Ascending aorta (tissue), 2 donors: ENCODE measurements at regions not wholly inside any gene's neighbourhood (a gene's known extent, or its start where the extent isn't known, plus 50 kb on each side); places are given as distances from the start of the nearest gene placed in this dataset.
"Not testable (repeated sequence)": the region's sequence is repeated elsewhere in the genome, so short reads cannot be mapped to it uniquely, and the experiment has no call there.

ENCODE experiments used
- DNase-seq, 2 donors: peaks; one replicate each; pipeline ENCODE4 v3.0.0-alpha.2; 2019; ENCODE audit warnings: low spot score in 2 of 2
- H3K27ac ChIP-seq, 2 donors: fragments of 200-600 bp; sonication (generic); one replicate each; pipeline ENCODE4 v1.5.1; 2016 to 2017; ENCODE audit warnings: mild to moderate bottlenecking in 1 of 2
- H3K27me3 ChIP-seq: fragments of 200-600 bp; sonication (generic); one replicate; pipeline ENCODE4 v1.5.1; 2017
- H3K36me3 ChIP-seq, 2 donors: fragments of 200-600 bp; sonication (generic); one replicate each; pipeline ENCODE4 v1.5.1; 2016
- H3K4me1 ChIP-seq, 2 donors: fragments of 200-600 bp; sonication (generic); one replicate each; pipeline ENCODE4 v1.5.1; 2016 to 2017; ENCODE audit warnings: mild to moderate bottlenecking in 1 of 2
- H3K4me3 ChIP-seq, 2 donors: fragments of 200-600 bp; sonication (generic); one replicate each; pipeline ENCODE4 v1.5.1; 2016 to 2017; ENCODE audit warnings: mild to moderate bottlenecking in 1 of 2
- H3K9me3 ChIP-seq, 2 donors: fragments of 200-600 bp; sonication (generic); one replicate each; pipeline ENCODE4 v1.5.1; 2016
- CTCF ChIP-seq, 3 experiments: fragments of 200-600 bp in 2 of 3; fragments of 450-650 bp in 1 of 3; sonication (generic) in 2 of 3; IDR thresholded peaks; one replicate each; pipeline ENCODE4 v1.5.1; 2016 to 2019; ENCODE audit warnings: antibody characterized with exemption in 3 of 3, mild to moderate bottlenecking in 1 of 3, moderate library complexity in 1 of 3
- intact Hi-C: fragments of 100-400 bp; cut with DNase I; formaldehyde crosslinking; loops from one replicate; pipeline ENCODE4 v1.15.1; 2023

- H3K27ac ChIP-seq, result peak overlapping the region; percentile 53 to 58
- H3K4me3 ChIP-seq, result no peak overlapping the region
- no peaks in the 10 kb centered on the region for H3K27me3 ChIP-seq
- no peaks in the 10 kb centered on the region for H3K36me3 ChIP-seq
- H3K9me3 ChIP-seq, result no peaks in the 10 kb centered on the region
- DNase-seq, result no peak
- intact Hi-C loops, result no loop called here
- peaks cover 0 to 12% of the 10 kb centered on the region in 2 donors for H3K4me1 ChIP-seq
- no peak for TF ChIP-seq CTCF (IDR thresholded peaks at IDR 0.05)
These were observed 767.3 kb downstream of the FAM181B start for GRCh38 chr11:81966340-81966739.

- H3K4me3 ChIP-seq, result no peak overlapping the region
- no peaks in the 10 kb centered on the region for H3K27me3 ChIP-seq
- no peak overlapping the region for H3K27ac ChIP-seq
- DNase-seq, result no peak
- TF ChIP-seq CTCF (IDR thresholded peaks at IDR 0.05), result peak in 2 of 3 experiments; percentile 6 to 12
- intact Hi-C loops, result no loop called here
- no peaks in the 10 kb centered on the region for H3K9me3 ChIP-seq
- H3K36me3 ChIP-seq, result no peaks in the 10 kb centered on the region
- H3K4me1 ChIP-seq, result peaks cover 0 to 15% of the 10 kb centered on the region in 2 donors
These were observed 770.6 kb downstream of the FAM181B start for GRCh38 chr11:81963018-81963417.

- H3K36me3 ChIP-seq, result no peaks in the 10 kb centered on the region
- peaks cover 0 to 3% of the 10 kb centered on the region in 2 donors for H3K9me3 ChIP-seq
- intact Hi-C loops, result no loop called here
- H3K4me3 ChIP-seq, result no peak overlapping the region
- no peak for DNase-seq
- TF ChIP-seq CTCF (IDR thresholded peaks at IDR 0.05), result no peak
- H3K4me1 ChIP-seq, result peaks cover 0 to 5% of the 10 kb centered on the region in 2 donors
- no peak overlapping the region for H3K27ac ChIP-seq
- no peaks in the 10 kb centered on the region for H3K27me3 ChIP-seq
These were observed 773.2 kb downstream of the FAM181B start for GRCh38 chr11:81960443-81960842.

GRCh38 chr11:81959341-81959740 lies 774.3 kb downstream of the FAM181B start:
- no peak for TF ChIP-seq CTCF (IDR thresholded peaks at IDR 0.05)
- Histone ChIP-seq H3K9me3 (peaks cover 0 to 3% of the 10 kb centered on the region in 2 donors), H3K36me3 (no peaks in the 10 kb centered on the region), H3K4me3 (no peak overlapping the region), H3K27me3 (no peaks in the 10 kb centered on the region), H3K27ac (peak overlapping the region in 1 of 2 donors; percentile 13), H3K4me1 (peaks cover 0 to 5% of the 10 kb centered on the region in 2 donors)
- no peak for DNase-seq
- intact Hi-C loops, result no loop called here

- DNase-seq, H3K4me3 ChIP-seq, H3K27me3 ChIP-seq, H3K27ac ChIP-seq, intact Hi-C loops, H3K9me3 ChIP-seq, H3K4me1 ChIP-seq, H3K36me3 ChIP-seq: not testable (repeated sequence)
These were observed 779.4 kb downstream of the FAM181B start for GRCh38 chr11:81954301-81954700.

- Histone ChIP-seq H3K9me3 (no peaks in the 10 kb centered on the region), H3K36me3 (no peaks in the 10 kb centered on the region), H3K27me3 (no peaks in the 10 kb centered on the region), H3K4me1 (no peaks in the 10 kb centered on the region), H3K4me3 (no peak overlapping the region), H3K27ac (no peak overlapping the region)
- no peak for TF ChIP-seq CTCF (IDR thresholded peaks at IDR 0.05)
- intact Hi-C loops, result no loop called here
- no peak for DNase-seq
These were observed 786.8 kb downstream of the FAM181B start for GRCh38 chr11:81946831-81947230.
